H1 (cell line): ENCODE measurements at regions not wholly inside any gene's neighbourhood (a gene's known extent, or its start where the extent isn't known, plus 50 kb on each side); places are given as distances from the start of the nearest gene placed in this dataset.

Experiments used
- CTCF ChIA-PET: fragments of 300-600 bp; sonication (Branson Sonifier 250); formaldehyde crosslinking; loops from one replicate; lab custom pipeline; 2021; ENCODE audit not compliant: partially characterized antibody; lab: Charles Lee
- POLR2A ChIA-PET: fragments of 300-600 bp; sonication (Branson Sonifier 250); formaldehyde crosslinking; loops from one replicate; lab custom pipeline; 2021; ENCODE audit warnings: inconsistent platforms; ENCODE audit not compliant: partially characterized antibody; lab: Charles Lee
- DNase-seq, 2 experiments: peaks; one replicate each; pipeline versions ENCODE4 v3.0.0 to v3.0.0-alpha.2; 2010 to 2022; ENCODE audit warnings: low spot score in 2 of 2, low read depth in 1 of 2, mixed read lengths in 1 of 2
- FAIRE-seq: peaks from 2 replicates; lab custom pipeline; 2011; peaks lifted over from hg19 to GRCh38; lab: Jason Lieb, UNC
- H2AFZ ChIP-seq: 2 replicates; pipeline ENCODE4 v1.8.1; 2012; ENCODE audit warnings: low read length, inconsistent platforms
- H2AK5ac ChIP-seq: 2 replicates; pipeline ENCODE4 v1.6.1; 2013; ENCODE audit warnings: low read depth, low read length
- H2BK120ac ChIP-seq: replicated peaks from 2 replicates; pipeline ENCODE3; 2013; ENCODE audit warnings: low read depth, low read length, inconsistent platforms
- H2BK12ac ChIP-seq: 2 replicates; pipeline ENCODE4 v1.6.1; 2013; ENCODE audit warnings: low read depth, low read length
- H2BK15ac ChIP-seq: 2 replicates; pipeline ENCODE4 v1.6.1; 2013; ENCODE audit warnings: low read length
- H2BK20ac ChIP-seq: 2 replicates; pipeline ENCODE4 v1.6.1; 2013; ENCODE audit warnings: low read length
- H2BK5ac ChIP-seq: 2 replicates; pipeline ENCODE4 v1.6.1; 2013; ENCODE audit warnings: low read depth, low read length
- H3K14ac ChIP-seq: 2 replicates; pipeline ENCODE4 v1.6.1; 2013; ENCODE audit warnings: inconsistent platforms; ENCODE audit not compliant: insufficient read length
- H3K18ac ChIP-seq: 2 replicates; pipeline ENCODE4 v1.6.1; 2013; ENCODE audit warnings: low read length; ENCODE audit errors: extremely low read depth
- H3K23ac ChIP-seq: 2 replicates; pipeline ENCODE4 v1.6.1; 2013; ENCODE audit warnings: inconsistent platforms; ENCODE audit not compliant: insufficient read length
- H3K23me2 ChIP-seq: 2 replicates; pipeline ENCODE4 v1.6.1; 2013; ENCODE audit warnings: low read depth, low read length
- H3K27ac ChIP-seq: 2 replicates; pipeline ENCODE4 v1.6.1; 2011; ENCODE audit warnings: low read depth, low read length, inconsistent platforms
- H3K27me3 ChIP-seq, 4 experiments: replicated peaks in 1 of 4; 1 replicate in 1 of 4; 2 replicates in 3 of 4; pipeline versions ENCODE4 v1.6.1 to v1.8.1; 2011 to 2013; ENCODE audit warnings: low read length in 3 of 4, mild to moderate bottlenecking in 3 of 4, inconsistent platforms in 2 of 4, mixed read lengths in 2 of 4, moderate library complexity in 1 of 4; ENCODE audit not compliant: control insufficient read depth in 3 of 4, insufficient read depth in 3 of 4; ENCODE audit errors: extremely low read depth in 1 of 4
- H3K36me3 ChIP-seq, 4 experiments: 2 replicates each; pipeline versions ENCODE4 v1.6.1 to v1.8.1; 2011 to 2013; ENCODE audit warnings: mild to moderate bottlenecking in 4 of 4, low read length in 3 of 4, moderate library complexity in 2 of 4, control low read depth in 1 of 4, inconsistent platforms in 1 of 4; ENCODE audit not compliant: insufficient read depth in 4 of 4, control insufficient read depth in 2 of 4
- H3K4ac ChIP-seq: replicated peaks from 2 replicates; pipeline ENCODE3; 2013; ENCODE audit warnings: low read length, low read depth, mixed read lengths, inconsistent platforms; ENCODE audit not compliant: insufficient read length
- H3K4me1 ChIP-seq, 4 experiments: replicated peaks in 1 of 4; 1 replicate in 1 of 4; 2 replicates in 3 of 4; pipeline versions ENCODE4 v1.6.1 to v1.8.1; 2011 to 2013; ENCODE audit warnings: low read length in 3 of 4, inconsistent platforms in 2 of 4, mixed read lengths in 1 of 4; ENCODE audit not compliant: insufficient read depth in 4 of 4, control insufficient read depth in 3 of 4
- H3K4me2 ChIP-seq, 2 experiments: 2 replicates each; pipeline versions ENCODE4 v1.6.1 to v1.8.1; 2011 to 2013; ENCODE audit warnings: low read depth in 2 of 2, low read length in 2 of 2, control low read depth in 1 of 2, inconsistent platforms in 1 of 2, mild to moderate bottlenecking in 1 of 2; ENCODE audit not compliant: insufficient read depth in 1 of 2
- H3K4me3 ChIP-seq, 4 experiments: fragments of 200-600, 300-600 bp in 1 of 4; sonication (generic), shearing (Covaris generic), sonication (Bioruptor Twin) in 1 of 4; 2 replicates each; pipeline versions ENCODE4 v1.5.1 to v1.8.1; 2011 to 2016; ENCODE audit warnings: low read length in 4 of 4, low read depth in 3 of 4, control low read depth in 2 of 4, inconsistent platforms in 2 of 4, mild to moderate bottlenecking in 2 of 4, mixed read lengths in 1 of 4, moderate library complexity in 1 of 4; ENCODE audit not compliant: insufficient read depth in 2 of 4; ENCODE audit errors: extremely low read depth in 1 of 4
- H3K56ac ChIP-seq: replicated peaks from 2 replicates; pipeline ENCODE3; 2013; ENCODE audit warnings: low read depth, mild to moderate bottlenecking, mixed read lengths, low read length, inconsistent platforms; ENCODE audit not compliant: insufficient read length
- H3K79me1 ChIP-seq: 2 replicates; pipeline ENCODE4 v1.6.1; 2013; ENCODE audit warnings: low read depth, low read length, control low read depth
- H3K79me2 ChIP-seq, 2 experiments: 2 replicates each; pipeline versions ENCODE4 v1.6.1 to v1.8.1; 2012 to 2013; ENCODE audit warnings: low read length in 2 of 2, mild to moderate bottlenecking in 2 of 2, inconsistent platforms in 1 of 2; ENCODE audit not compliant: insufficient read depth in 2 of 2, control insufficient read depth in 1 of 2
- H3K9ac ChIP-seq, 4 experiments: replicated peaks in 1 of 4; 1 replicate in 1 of 4; 2 replicates in 3 of 4; pipeline versions ENCODE4 v1.6.1 to v1.8.1; 2011 to 2013; ENCODE audit warnings: low read depth in 3 of 4, low read length in 3 of 4, control low read depth in 2 of 4, mild to moderate bottlenecking in 2 of 4, moderate library complexity in 2 of 4, inconsistent platforms in 1 of 4; ENCODE audit errors: extremely low read depth in 1 of 4
- H3K9me3 ChIP-seq, 2 experiments: 2 replicates each; pipeline versions ENCODE4 v1.6.1 to v1.8.1; 2012 to 2013; ENCODE audit warnings: mild to moderate bottlenecking in 2 of 2, moderate library complexity in 2 of 2, control low read depth in 1 of 2, inconsistent platforms in 1 of 2, low read depth in 1 of 2, low read length in 1 of 2, mixed read lengths in 1 of 2; ENCODE audit not compliant: insufficient read depth in 2 of 2
- H4K20me1 ChIP-seq, 2 experiments: replicated peaks in 1 of 2; 2 replicates each; pipeline versions ENCODE3 to v1.8.1; 2011 to 2013; ENCODE audit warnings: inconsistent platforms in 2 of 2, low read length in 2 of 2, mild to moderate bottlenecking in 1 of 2; ENCODE audit not compliant: insufficient read depth in 2 of 2, control insufficient read depth in 1 of 2
- H4K5ac ChIP-seq: 2 replicates; pipeline ENCODE4 v1.6.1; 2013; ENCODE audit warnings: low read length, low read depth, mixed read lengths, inconsistent platforms; ENCODE audit not compliant: insufficient read length
- H4K8ac ChIP-seq: 2 replicates; pipeline ENCODE4 v1.8.0; 2013; ENCODE audit warnings: mild to moderate bottlenecking, moderate library complexity, low read length, inconsistent platforms; ENCODE audit not compliant: insufficient read depth; ENCODE audit errors: extremely low read depth
- H4K91ac ChIP-seq: replicated peaks from 2 replicates; pipeline ENCODE3; 2013; ENCODE audit warnings: low read length, mixed read lengths, inconsistent platforms; ENCODE audit not compliant: insufficient read length
- BACH1 ChIP-seq: IDR thresholded peaks from 2 replicates; pipeline ENCODE4 v1.6.1; 2012; ENCODE audit warnings: low read length, improper control_type of control experiment
- HDAC2 ChIP-seq, 2 experiments: fragments of 300-600 bp in 1 of 2; sonication (generic) in 1 of 2; IDR thresholded peaks; 2 replicates each; pipeline ENCODE4 v1.6.1; 2011 to 2012; ENCODE audit warnings: low read depth in 2 of 2, low read length in 2 of 2, mild to moderate bottlenecking in 2 of 2, moderate library complexity in 2 of 2, borderline replicate concordance in 1 of 2, inconsistent platforms in 1 of 2
- JUND ChIP-seq: IDR thresholded peaks from 2 replicates; pipeline ENCODE4 v1.6.1; 2011; ENCODE audit warnings: mild to moderate bottlenecking, improper control_type of control experiment, low read length
- KDM4A ChIP-seq: IDR thresholded peaks from one replicate; pipeline ENCODE4 v1.7.1; 2012; ENCODE audit warnings: low read depth, mild to moderate bottlenecking, moderate library complexity, low read length, inconsistent platforms; ENCODE audit not compliant: severe bottlenecking
- PHF8 ChIP-seq: fragments of 200-600 bp; sonication (generic); conservative IDR thresholded peaks from 2 replicates; pipeline ENCODE4 v1.7.1; 2012; ENCODE audit warnings: low read depth, mild to moderate bottlenecking, inconsistent platforms, low read length, moderate library complexity
- WGBS, 2 experiments: shearing (Covaris generic) in 1 of 2; methylation state at CpG; one replicate each; pipeline versions ENCODE4 v1.1.6 to v1.1.7; 2013 to 2015; ENCODE audit warnings: low lambda C conversion rate in 2 of 2, mixed read lengths in 2 of 2, inconsistent platforms in 1 of 2, low coverage in 1 of 2, missing lambda C conversion rate in 1 of 2; ENCODE audit not compliant: insufficient replicate concordance in 2 of 2, insufficient coverage in 1 of 2, insufficient read length in 1 of 2; ENCODE audit errors: extremely low coverage in 1 of 2, missing lambda C conversion rate in 1 of 2; 5-methylcytosine and 5-hydroxymethylcytosine counted together
- TF ChIP-seq, protein P1 (sequence below): IDR thresholded peaks from 2 replicates; pipeline ENCODE4 v1.6.1; 2012; ENCODE audit warnings: inconsistent platforms

DNA sequence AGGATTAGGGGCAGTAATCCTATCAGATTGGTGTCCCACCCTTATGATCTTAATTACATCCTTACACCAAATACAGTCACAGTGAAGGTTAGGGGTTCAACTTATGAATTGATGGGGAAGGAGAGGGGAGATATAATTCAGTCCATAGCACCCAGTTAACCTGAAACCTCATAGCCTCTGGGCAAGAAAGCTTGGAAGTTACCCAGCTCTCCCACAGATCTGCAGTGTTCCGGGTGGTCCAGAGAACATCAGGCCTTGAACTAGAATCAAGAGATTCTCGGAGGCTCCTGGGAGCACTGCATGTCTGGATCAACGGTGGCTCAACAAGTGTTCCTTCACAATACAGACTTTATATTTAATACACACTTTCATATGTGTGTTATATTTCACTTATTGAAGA is 392.6 kb upstream of the MARCKS start:
- Histone ChIP-seq H2BK12ac (no peak overlapping the region), H3K79me2 (no peaks in the 10 kb centered on the region), H2AFZ (no peak overlapping the region), H4K5ac (no peak overlapping the region), H3K9me3 (no peaks in the 10 kb centered on the region), H3K14ac (no peak overlapping the region), H3K18ac (no peak overlapping the region), H3K79me1 (no peaks in the 10 kb centered on the region), H2AK5ac (no peak overlapping the region), H3K4me1 (no peaks in the 10 kb centered on the region), H2BK15ac (no peak overlapping the region), H3K27ac (no peak overlapping the region), H3K23me2 (no peaks in the 10 kb centered on the region), H3K4me3 (no peak overlapping the region), H4K91ac (no peak overlapping the region), H3K23ac (no peak overlapping the region), H3K27me3 (no peaks in the 10 kb centered on the region), H3K4me2 (no peak overlapping the region), H3K56ac (no peak overlapping the region), H4K20me1 (no peaks in the 10 kb centered on the region), H3K9ac (no peak overlapping the region), H2BK5ac (no peak overlapping the region), H3K4ac (no peak overlapping the region), H2BK120ac (no peak overlapping the region), H4K8ac (no peak overlapping the region), H2BK20ac (no peak overlapping the region), H3K36me3 (no peaks in the 10 kb centered on the region)
- WGBS, 2 experiments = 98% methylated on average over 3 of the region's 3 CpGs; no CpG with 5 or more reads in 1 of the 2 experiments
- FAIRE-seq = no peak
- ChIA-PET POLR2A (no interaction called here), CTCF (interaction anchor here (0.6 to 1.1 kb wide), 4 partner anchors 15 to 145 kb away, joined by 3 read pairs; no protein-coding TSS in a partner anchor)
- DNase-seq = no peak
- TF ChIP-seq HDAC2 (IDR thresholded peaks at IDR 0.05; ENCODE audit: borderline replicate concordance in 1 of 2, low read depth in 2 of 2, low read length in 2 of 2) (no peak), JUND (no peak), PHF8 (no peak), KDM4A (no peak), BACH1 (no peak)
- TF ChIP-seq, protein P1, sequence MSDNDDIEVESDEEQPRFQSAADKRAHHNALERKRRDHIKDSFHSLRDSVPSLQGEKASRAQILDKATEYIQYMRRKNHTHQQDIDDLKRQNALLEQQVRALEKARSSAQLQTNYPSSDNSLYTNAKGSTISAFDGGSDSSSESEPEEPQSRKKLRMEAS = no peak
